ENCODE measurements at regions not wholly inside any gene's neighbourhood (a gene's known extent, or its start where the extent isn't known, plus 50 kb on each side); places are given as distances from the start of the nearest gene placed in this dataset.

DNA sequence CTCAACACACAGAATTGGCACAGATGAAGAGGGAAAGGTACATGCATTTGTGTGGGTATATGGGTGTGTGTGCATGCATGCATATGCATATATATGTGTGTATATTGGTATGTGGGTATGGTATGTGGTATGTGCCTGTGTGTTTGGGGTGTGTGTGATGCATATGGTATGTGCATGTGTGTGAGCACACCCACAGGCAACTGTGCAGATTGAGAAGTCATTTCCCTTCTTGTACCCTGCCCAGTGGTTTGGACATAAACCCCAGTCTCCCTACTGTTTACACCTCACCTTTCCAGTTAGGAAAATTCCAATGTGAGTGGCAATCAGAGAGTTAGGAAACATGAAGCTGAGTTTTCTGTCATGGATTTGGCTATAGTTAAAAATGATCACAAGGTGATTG, 178.0 kb downstream of the NXNL2 start:
- TF ChIP-seq, protein P1, sequence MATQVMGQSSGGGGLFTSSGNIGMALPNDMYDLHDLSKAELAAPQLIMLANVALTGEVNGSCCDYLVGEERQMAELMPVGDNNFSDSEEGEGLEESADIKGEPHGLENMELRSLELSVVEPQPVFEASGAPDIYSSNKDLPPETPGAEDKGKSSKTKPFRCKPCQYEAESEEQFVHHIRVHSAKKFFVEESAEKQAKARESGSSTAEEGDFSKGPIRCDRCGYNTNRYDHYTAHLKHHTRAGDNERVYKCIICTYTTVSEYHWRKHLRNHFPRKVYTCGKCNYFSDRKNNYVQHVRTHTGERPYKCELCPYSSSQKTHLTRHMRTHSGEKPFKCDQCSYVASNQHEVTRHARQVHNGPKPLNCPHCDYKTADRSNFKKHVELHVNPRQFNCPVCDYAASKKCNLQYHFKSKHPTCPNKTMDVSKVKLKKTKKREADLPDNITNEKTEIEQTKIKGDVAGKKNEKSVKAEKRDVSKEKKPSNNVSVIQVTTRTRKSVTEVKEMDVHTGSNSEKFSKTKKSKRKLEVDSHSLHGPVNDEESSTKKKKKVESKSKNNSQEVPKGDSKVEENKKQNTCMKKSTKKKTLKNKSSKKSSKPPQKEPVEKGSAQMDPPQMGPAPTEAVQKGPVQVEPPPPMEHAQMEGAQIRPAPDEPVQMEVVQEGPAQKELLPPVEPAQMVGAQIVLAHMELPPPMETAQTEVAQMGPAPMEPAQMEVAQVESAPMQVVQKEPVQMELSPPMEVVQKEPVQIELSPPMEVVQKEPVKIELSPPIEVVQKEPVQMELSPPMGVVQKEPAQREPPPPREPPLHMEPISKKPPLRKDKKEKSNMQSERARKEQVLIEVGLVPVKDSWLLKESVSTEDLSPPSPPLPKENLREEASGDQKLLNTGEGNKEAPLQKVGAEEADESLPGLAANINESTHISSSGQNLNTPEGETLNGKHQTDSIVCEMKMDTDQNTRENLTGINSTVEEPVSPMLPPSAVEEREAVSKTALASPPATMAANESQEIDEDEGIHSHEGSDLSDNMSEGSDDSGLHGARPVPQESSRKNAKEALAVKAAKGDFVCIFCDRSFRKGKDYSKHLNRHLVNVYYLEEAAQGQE (IDR thresholded peaks at IDR 0.05; ENCODE audit: insufficient read depth in 1 of 2, low read depth in 2 of 2, low read length in 1 of 2): no peak
- no peak for TF ChIP-seq SIN3A (IDR thresholded peaks at IDR 0.05; ENCODE audit: borderline replicate concordance, insufficient read depth, low read depth, low read length)
- TF ChIP-seq POLR2AphosphoS5 (IDR thresholded peaks at IDR 0.05; ENCODE audit: low read depth, low read length): no peak
- TF ChIP-seq, protein P2, sequence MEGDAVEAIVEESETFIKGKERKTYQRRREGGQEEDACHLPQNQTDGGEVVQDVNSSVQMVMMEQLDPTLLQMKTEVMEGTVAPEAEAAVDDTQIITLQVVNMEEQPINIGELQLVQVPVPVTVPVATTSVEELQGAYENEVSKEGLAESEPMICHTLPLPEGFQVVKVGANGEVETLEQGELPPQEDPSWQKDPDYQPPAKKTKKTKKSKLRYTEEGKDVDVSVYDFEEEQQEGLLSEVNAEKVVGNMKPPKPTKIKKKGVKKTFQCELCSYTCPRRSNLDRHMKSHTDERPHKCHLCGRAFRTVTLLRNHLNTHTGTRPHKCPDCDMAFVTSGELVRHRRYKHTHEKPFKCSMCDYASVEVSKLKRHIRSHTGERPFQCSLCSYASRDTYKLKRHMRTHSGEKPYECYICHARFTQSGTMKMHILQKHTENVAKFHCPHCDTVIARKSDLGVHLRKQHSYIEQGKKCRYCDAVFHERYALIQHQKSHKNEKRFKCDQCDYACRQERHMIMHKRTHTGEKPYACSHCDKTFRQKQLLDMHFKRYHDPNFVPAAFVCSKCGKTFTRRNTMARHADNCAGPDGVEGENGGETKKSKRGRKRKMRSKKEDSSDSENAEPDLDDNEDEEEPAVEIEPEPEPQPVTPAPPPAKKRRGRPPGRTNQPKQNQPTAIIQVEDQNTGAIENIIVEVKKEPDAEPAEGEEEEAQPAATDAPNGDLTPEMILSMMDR (IDR thresholded peaks at IDR 0.05): no peak
- no peak for TF ChIP-seq TCF7L2 (IDR thresholded peaks at IDR 0.05; ENCODE audit: low read depth, low read length)
- Histone ChIP-seq H3K9me3 (ENCODE audit: control insufficient read depth, insufficient read depth, low read depth, low read length) (no peaks in the 10 kb centered on the region), H3K27ac (ENCODE audit: low read length) (no peak overlapping the region), H3K27me3 (ENCODE audit: control insufficient read depth, insufficient read depth, low read length) (no peaks in the 10 kb centered on the region), H3K4me3 (ENCODE audit: low read depth in 2 of 2, low read length in 2 of 2) (no peak overlapping the region), H3K36me3 (ENCODE audit: control insufficient read depth, insufficient read depth, low read length) (no peaks in the 10 kb centered on the region), H3K4me1 (ENCODE audit: control insufficient read depth, insufficient read depth, low read length) (no peaks in the 10 kb centered on the region)
- CTCF ChIA-PET: no interaction called here
- no peak for ATAC-seq
- DNase-seq (ENCODE audit: low read depth, low spot score): no peak
- intact Hi-C loops (cut with micrococcal nuclease; ENCODE audit: unreplicated experiment): no loop called here
- POLR2A ChIA-PET: interaction anchor here (0.6 kb wide), 1 partner anchor 34 kb away, joined by 3 read pairs; no protein-coding TSS in a partner anchor
- in situ Hi-C loops (cut with HindIII; ENCODE audit: low pct_unique_long_range_greater_than_20kb, low sequenced_read_pairs): no loop called here
- BruUV-seq (replicated peaks): no TSS peak

DNA sequence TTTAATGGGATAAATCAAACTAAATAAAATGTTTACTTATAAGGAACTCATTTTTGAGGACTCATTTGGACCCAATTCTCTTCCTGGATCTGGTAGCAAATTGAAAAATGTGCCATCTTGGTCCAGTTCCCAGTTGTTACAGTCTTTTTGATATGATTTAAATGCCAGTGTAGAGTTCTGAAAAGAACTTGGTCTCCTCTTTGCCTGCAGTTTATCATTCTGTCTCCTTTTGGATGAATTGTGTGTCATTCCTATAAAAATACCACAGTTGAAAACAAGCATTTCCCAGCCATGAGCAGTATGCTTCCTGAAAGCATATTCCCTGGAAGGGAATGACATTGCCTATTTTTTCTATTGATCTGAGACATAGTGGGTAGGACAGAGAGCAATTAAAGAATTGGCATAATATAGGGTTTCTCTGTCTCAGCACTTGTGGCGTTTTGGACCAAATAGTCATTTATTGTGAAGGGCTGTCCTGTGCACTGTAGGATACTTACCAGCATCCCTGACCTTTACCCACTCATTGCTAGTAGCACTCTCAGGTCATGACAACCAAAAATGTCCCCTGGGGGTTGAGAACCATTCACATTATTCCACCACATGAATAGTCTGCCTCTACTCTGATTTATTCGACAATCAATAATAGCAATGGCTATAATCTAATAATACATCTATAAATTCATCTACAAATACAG, 181.8 kb downstream of the NXNL2 start:
- Histone ChIP-seq H3K9me3 (ENCODE audit: control insufficient read depth, insufficient read depth, low read depth, low read length) (no peaks in the 10 kb centered on the region), H3K27ac (ENCODE audit: low read length) (no peak overlapping the region), H3K4me1 (ENCODE audit: control insufficient read depth, insufficient read depth, low read length) (no peaks in the 10 kb centered on the region), H3K4me3 (ENCODE audit: low read depth in 2 of 2, low read length in 2 of 2) (no peak overlapping the region), H3K36me3 (ENCODE audit: control insufficient read depth, insufficient read depth, low read length) (no peaks in the 10 kb centered on the region), H3K27me3 (ENCODE audit: control insufficient read depth, insufficient read depth, low read length) (no peaks in the 10 kb centered on the region)
- DNase-seq (ENCODE audit: low read depth, low spot score): no peak
- ATAC-seq: no peak
- no TSS peak for BruUV-seq (replicated peaks)
- in situ Hi-C loops (cut with HindIII; ENCODE audit: low pct_unique_long_range_greater_than_20kb, low sequenced_read_pairs): no loop called here
- ChIA-PET POLR2A (no interaction called here), CTCF (no interaction called here)
- TF ChIP-seq, protein P2 (IDR thresholded peaks at IDR 0.05): no peak
- TF ChIP-seq, protein P1 (IDR thresholded peaks at IDR 0.05; ENCODE audit: insufficient read depth in 1 of 2, low read depth in 2 of 2, low read length in 1 of 2): no peak
- TF ChIP-seq TCF7L2 (IDR thresholded peaks at IDR 0.05; ENCODE audit: low read depth, low read length) (no peak), SIN3A (IDR thresholded peaks at IDR 0.05; ENCODE audit: borderline replicate concordance, insufficient read depth, low read depth, low read length) (no peak), POLR2AphosphoS5 (IDR thresholded peaks at IDR 0.05; ENCODE audit: low read depth, low read length) (no peak)
- intact Hi-C loops (cut with micrococcal nuclease; ENCODE audit: unreplicated experiment): no loop called here
